AG04450 (cell line): ENCODE measurements at regions not wholly inside any gene's neighbourhood (a gene's known extent, or its start where the extent isn't known, plus 50 kb on each side); places are given as distances from the start of the nearest gene placed in this dataset.

Experiments used
- CTCF ChIA-PET: fragments of 300-600, 350-600 bp; formaldehyde crosslinking; extraction: SDS; loops from one replicate; lab custom pipeline; 2022; ENCODE audit warnings: antibody characterized with exemption, inconsistent platforms; lab: Charles Lee
- POLR2A ChIA-PET: fragments of 350-600 bp; formaldehyde crosslinking; extraction: SDS; loops from one replicate; lab custom pipeline; 2021; ENCODE audit warnings: antibody characterized with exemption, inconsistent platforms; lab: Yijun Ruan, JAX
- DNase-seq: peaks from one replicate; pipeline ENCODE4 v3.0.0-alpha.2; 2011; ENCODE audit warnings: low read depth, low spot score
- H3K27ac ChIP-seq: one replicate; pipeline ENCODE4 v1.5.1; 2012; ENCODE audit warnings: low read depth, low read length, control low read depth
- H3K27me3 ChIP-seq: one replicate; pipeline ENCODE4 v1.6.0; 2012; ENCODE audit warnings: low read length; ENCODE audit not compliant: control insufficient read depth, insufficient read depth
- H3K4me3 ChIP-seq: 2 replicates; pipeline ENCODE4 v1.5.1; 2011; ENCODE audit warnings: mild to moderate bottlenecking, low read depth, low read length, control low read depth
- H3K9me3 ChIP-seq: 2 replicates; pipeline ENCODE4 v1.5.1; 2012; ENCODE audit warnings: low read length; ENCODE audit not compliant: control insufficient read depth, insufficient read depth
- CTCF ChIP-seq: IDR thresholded peaks from 2 replicates; pipeline ENCODE4 v1.5.1; 2011; ENCODE audit warnings: low read depth, low read length, control low read depth, inconsistent platforms

DNA sequence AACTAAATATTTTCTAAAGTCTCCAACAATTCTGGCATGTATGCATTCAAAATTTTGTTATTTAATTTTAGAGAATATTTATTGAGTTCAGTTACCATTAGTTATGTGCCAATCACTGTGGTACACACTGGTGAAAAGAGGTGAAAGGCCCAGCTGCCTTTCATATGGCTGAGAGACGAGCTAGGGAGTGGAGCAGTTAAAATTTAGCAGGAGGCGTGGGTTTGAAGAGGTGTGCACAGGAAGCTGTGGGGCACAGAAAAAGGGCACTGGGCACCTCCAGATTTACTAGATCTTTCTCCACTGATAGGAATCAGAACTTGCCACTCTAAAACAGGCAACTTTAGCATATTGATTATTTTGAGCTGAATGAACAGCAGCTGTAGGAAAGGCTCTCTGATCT is 347.1 kb downstream of the CD83 start:
- no peaks in the 10 kb centered on the region for H3K27me3 ChIP-seq
- CTCF ChIA-PET: no interaction called here
- H3K27ac ChIP-seq: no peak overlapping the region

DNA sequence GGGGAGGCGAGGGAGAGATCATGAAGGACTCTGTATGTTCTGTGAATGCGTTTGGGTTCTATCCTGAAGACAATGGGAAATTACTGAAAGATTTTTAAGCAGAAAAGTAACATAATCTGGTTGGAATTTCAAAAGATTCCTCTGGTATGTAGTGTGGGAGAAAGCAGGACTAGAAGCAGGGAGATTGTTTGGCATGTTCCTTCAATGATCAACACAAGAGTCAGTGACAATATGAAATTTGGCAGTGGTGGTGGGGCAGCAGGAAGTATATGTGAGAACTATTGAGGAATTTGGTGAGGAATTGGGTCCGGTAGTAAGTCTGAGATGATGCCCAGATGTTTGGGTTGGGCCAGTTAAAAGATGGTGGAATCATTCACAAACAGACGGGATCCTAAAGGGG is 348.7 kb downstream of the CD83 start:
- no peak overlapping the region for H3K27ac ChIP-seq
- ChIA-PET CTCF (no interaction called here), POLR2A (no interaction called here)
- no peak for TF ChIP-seq CTCF
- H3K27me3 ChIP-seq: no peaks in the 10 kb centered on the region
- no peak for DNase-seq
- H3K4me3 ChIP-seq: no peak overlapping the region
- H3K9me3 ChIP-seq: no peaks in the 10 kb centered on the region; the same call in 1 of the 2 replicates

More for the DNA sequence above, 347.1 kb downstream of the CD83 start:
- DNase-seq: no peak
- no peak for TF ChIP-seq CTCF
- POLR2A ChIA-PET: no interaction called here
- Histone ChIP-seq H3K4me3 (no peak overlapping the region), H3K9me3 (no peaks in the 10 kb centered on the region; the same call in 1 of the 2 replicates)

DNA sequence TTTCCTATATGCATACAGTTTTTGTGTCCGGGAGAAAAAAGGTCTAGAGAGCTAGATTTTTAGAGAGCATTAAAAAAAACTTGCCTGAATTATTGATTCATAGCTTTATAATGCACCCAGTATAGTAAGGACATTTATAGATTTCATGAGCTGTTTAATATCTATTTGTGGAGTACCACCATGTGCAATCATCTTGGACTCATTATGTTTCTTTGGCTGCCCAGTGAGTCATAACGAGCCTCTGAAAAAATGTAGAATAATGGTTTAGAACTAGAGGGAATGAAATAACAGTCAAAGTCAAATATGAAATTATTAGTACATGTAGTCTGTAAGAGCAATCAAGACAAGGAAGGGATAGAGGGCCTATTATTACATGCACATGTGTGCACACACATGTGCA is 350.0 kb downstream of the CD83 start:
- TF ChIP-seq CTCF: no peak
- ChIA-PET POLR2A (no interaction called here), CTCF (no interaction called here)
- no peaks in the 10 kb centered on the region for H3K27me3 ChIP-seq
- no peak overlapping the region for H3K4me3 ChIP-seq
- no peaks in the 10 kb centered on the region; the same call in 1 of the 2 replicates for H3K9me3 ChIP-seq
- no peak overlapping the region for H3K27ac ChIP-seq
- DNase-seq: no peak

DNA sequence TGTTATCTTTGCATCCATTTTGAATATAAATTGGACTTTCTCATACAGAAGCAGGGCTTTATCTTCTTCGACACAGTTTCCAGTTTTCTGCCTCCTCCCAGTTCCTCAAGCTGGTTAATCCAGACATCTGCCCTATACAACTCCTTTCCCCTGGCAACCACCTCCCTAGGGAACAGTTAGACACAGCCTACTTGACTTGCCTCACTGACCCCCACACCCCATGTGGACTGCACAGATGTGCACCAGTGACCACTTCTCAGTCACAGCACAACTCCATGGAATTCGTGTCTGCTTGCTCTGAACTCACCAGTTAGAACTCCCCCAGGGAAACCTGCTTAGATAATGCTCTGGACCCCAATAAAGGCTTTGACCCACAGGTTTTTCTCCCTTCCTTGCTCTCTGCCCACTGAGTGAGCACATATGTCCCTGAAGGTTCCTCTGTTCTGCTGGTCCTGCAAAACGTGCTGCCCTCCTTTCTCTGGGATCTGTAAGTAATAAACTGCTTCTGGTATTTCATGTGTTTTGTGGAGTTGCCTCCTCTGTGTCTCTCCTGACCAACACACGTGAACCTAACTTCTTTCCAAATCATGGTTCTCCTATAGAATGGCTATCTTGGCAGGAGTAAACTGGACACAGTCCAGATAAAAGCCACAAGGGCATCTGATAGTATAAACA is 351.2 kb downstream of the CD83 start:
- Histone ChIP-seq H3K4me3 (no peak overlapping the region), H3K9me3 (no peaks in the 10 kb centered on the region; the same call in 1 of the 2 replicates), H3K27me3 (no peaks in the 10 kb centered on the region), H3K27ac (no peak overlapping the region)
- no peak for DNase-seq
- ChIA-PET POLR2A (no interaction called here), CTCF (no interaction called here)
- no peak for TF ChIP-seq CTCF

GRCh38 chr6:14470101-14470500 is 352.5 kb downstream of the CD83 start:
- CTCF ChIA-PET: no interaction called here
- DNase-seq: no peak
- H3K4me3 ChIP-seq: no peak overlapping the region
- no peak for TF ChIP-seq CTCF
- H3K27ac ChIP-seq: no peak overlapping the region
- H3K9me3 ChIP-seq: no peaks in the 10 kb centered on the region; the same call in 1 of the 2 replicates
- POLR2A ChIA-PET: interaction anchor here (0.6 kb wide), 1 partner anchor 551 kb away, joined by 3 read pairs; no protein-coding TSS in a partner anchor
- no peaks in the 10 kb centered on the region for H3K27me3 ChIP-seq
